Esophagus squamous epithelium (tissue), 5 donors: ENCODE measurements at regions not wholly inside any gene's neighbourhood (a gene's known extent, or its start where the extent isn't known, plus 50 kb on each side); places are given as distances from the start of the nearest gene placed in this dataset.

ENCODE experiments used
- DNase-seq: peaks from one replicate; lab custom pipeline; 2025; lab: John Stamatoyannopoulos, UW
- H3K27ac ChIP-seq, 4 donors: fragments of 200-600 bp; sonication (generic); one replicate each; pipeline ENCODE4 v1.5.1; 2016 to 2019; ENCODE audit warnings: mild to moderate bottlenecking in 1 of 4
- H3K27me3 ChIP-seq, 4 donors: fragments of 200-600 bp; sonication (generic); 1 replicate in 3 of 4; 2 replicates in 1 of 4; pipeline versions ENCODE4 v1.5.1 to v1.6.0; 2017 to 2021; ENCODE audit warnings: antibody characterized with exemption in 1 of 4
- H3K36me3 ChIP-seq, 3 donors: fragments of 200-600 bp; sonication (generic); one replicate each; pipeline ENCODE4 v1.5.1; 2016 to 2019
- H3K4me1 ChIP-seq, 3 donors: fragments of 200-600 bp; sonication (generic); one replicate each; pipeline ENCODE4 v1.5.1; 2017 to 2019
- H3K4me3 ChIP-seq, 4 donors: fragments of 200-600 bp; sonication (generic); 1 replicate in 3 of 4; 2 replicates in 1 of 4; pipeline ENCODE4 v1.5.1; 2016 to 2019; ENCODE audit warnings: mild to moderate bottlenecking in 2 of 4, moderate library complexity in 1 of 4
- H3K9me3 ChIP-seq, 3 donors: fragments of 200-600 bp; sonication (generic); one replicate each; pipeline ENCODE4 v1.5.1; 2016 to 2019
- CTCF ChIP-seq, 6 experiments: fragments of 450-650 bp in 4 of 6; fragments of 200-600 bp in 2 of 6; sonication (generic) in 2 of 6; IDR thresholded peaks; one replicate each; pipeline ENCODE4 v1.5.1; 2016 to 2019; ENCODE audit warnings: antibody characterized with exemption in 6 of 6, mild to moderate bottlenecking in 4 of 6, moderate library complexity in 4 of 6
- POLR2A ChIP-seq, 4 donors: fragments of 450-650 bp; IDR thresholded peaks; one replicate each; pipeline ENCODE4 v1.6.1; 2017; ENCODE audit warnings: antibody characterized with exemption in 4 of 4, mild to moderate bottlenecking in 4 of 4, moderate library complexity in 3 of 4
- WGBS, 2 donors: methylation state at CpG; one replicate each; pipeline ENCODE4 v1.1.5; 2018; 5-methylcytosine and 5-hydroxymethylcytosine counted together
- intact Hi-C: fragments of 100-400 bp; cut with DNase I; formaldehyde crosslinking; loops from one replicate; pipeline ENCODE4 v1.15.0; 2022
- donor health status: DM: yes; HTN: yes; CAD: no.

GRCh38 chr20:54759589-54759988 is 284.2 kb downstream of the DOK5 start:
- H3K27ac ChIP-seq = no peak overlapping the region
- DNase-seq = no peak
- TF ChIP-seq CTCF (IDR thresholded peaks at IDR 0.05) (no peak), POLR2A (IDR thresholded peaks at IDR 0.05) (no peak)
- H3K4me3 ChIP-seq = no peak overlapping the region
- no peaks in the 10 kb centered on the region for H3K4me1 ChIP-seq
- no peaks in the 10 kb centered on the region for H3K9me3 ChIP-seq
- WGBS, 2 donors = 87 to 89% methylated on average over 4 of the region's 4 CpGs
- H3K36me3 ChIP-seq = no peaks in the 10 kb centered on the region
- H3K27me3 ChIP-seq = no peaks in the 10 kb centered on the region
- intact Hi-C loops = no loop called here

- Histone ChIP-seq H3K4me3 (no peak overlapping the region), H3K36me3 (no peaks in the 10 kb centered on the region), H3K9me3 (no peaks in the 10 kb centered on the region), H3K27me3 (no peaks in the 10 kb centered on the region), H3K27ac (no peak overlapping the region), H3K4me1 (no peaks in the 10 kb centered on the region)
- intact Hi-C loops = no loop called here
- TF ChIP-seq POLR2A (IDR thresholded peaks at IDR 0.05) = no peak
- no peak for TF ChIP-seq CTCF (IDR thresholded peaks at IDR 0.05)
- DNase-seq = no peak
- WGBS, 2 donors = 73 to 79% methylated on average over 2 of the region's 2 CpGs
Measured at GRCh38 chr20:54746796-54747195, 271.4 kb downstream of the DOK5 start.

- intact Hi-C loops = no loop called here
- TF ChIP-seq POLR2A (IDR thresholded peaks at IDR 0.05) = no peak
- no peak for TF ChIP-seq CTCF (IDR thresholded peaks at IDR 0.05)
- H3K4me3 ChIP-seq = no peak overlapping the region
- no peaks in the 10 kb centered on the region for H3K36me3 ChIP-seq
- DNase-seq = no peak
- H3K27ac ChIP-seq = no peak overlapping the region
- no peaks in the 10 kb centered on the region for H3K9me3 ChIP-seq
- WGBS, 2 donors = 79 to 85% methylated on average over 5 of the region's 5 CpGs
- H3K4me1 ChIP-seq = no peaks in the 10 kb centered on the region
- H3K27me3 ChIP-seq = no peaks in the 10 kb centered on the region
Measured at GRCh38 chr20:54745780-54746179, 270.4 kb downstream of the DOK5 start.

- Histone ChIP-seq H3K27me3 (no peaks in the 10 kb centered on the region), H3K4me1 (no peaks in the 10 kb centered on the region), H3K27ac (no peak overlapping the region), H3K9me3 (no peaks in the 10 kb centered on the region), H3K4me3 (no peak overlapping the region), H3K36me3 (no peaks in the 10 kb centered on the region)
- intact Hi-C loops = no loop called here
- TF ChIP-seq POLR2A (IDR thresholded peaks at IDR 0.05) = no peak
- TF ChIP-seq CTCF (IDR thresholded peaks at IDR 0.05) = no peak
- DNase-seq = no peak
- 67 to 76% methylated on average over 2 of the region's 2 CpGs for WGBS, 2 donors
Measured at GRCh38 chr20:54744097-54744496, 268.7 kb downstream of the DOK5 start.

GRCh38 chr20:54742193-54742592 is 266.8 kb downstream of the DOK5 start:
- no peak overlapping the region for H3K4me3 ChIP-seq
- TF ChIP-seq CTCF (IDR thresholded peaks at IDR 0.05) = no peak
- TF ChIP-seq POLR2A (IDR thresholded peaks at IDR 0.05) = no peak
- DNase-seq = no peak
- WGBS, 2 donors = 82 to 87% methylated on average over 1 of the region's 1 CpG
- no peaks in the 10 kb centered on the region for H3K9me3 ChIP-seq
- no peaks in the 10 kb centered on the region for H3K4me1 ChIP-seq
- no peaks in the 10 kb centered on the region for H3K27me3 ChIP-seq
- intact Hi-C loops = no loop called here
- no peaks in the 10 kb centered on the region for H3K36me3 ChIP-seq
- H3K27ac ChIP-seq = no peak overlapping the region
